Tibial artery (tissue), 4 donors: ENCODE measurements at regions not wholly inside any gene's neighbourhood (a gene's known extent, or its start where the extent isn't known, plus 50 kb on each side); places are given as distances from the start of the nearest gene placed in this dataset.

ENCODE experiments used
- DNase-seq, 2 donors: peaks; one replicate each; pipeline ENCODE4 v3.0.0-alpha.2; 2019
- H3K27ac ChIP-seq, 2 donors: fragments of 200-600 bp; sonication (generic) in 1 of 2; 1 replicate in 1 of 2; 2 replicates in 1 of 2; pipeline ENCODE4 v1.5.1; 2018 to 2019; ENCODE audit warnings: mild to moderate bottlenecking in 1 of 2
- H3K27me3 ChIP-seq, 2 donors: fragments of 200-600 bp; sonication (generic) in 1 of 2; one replicate each; pipeline versions ENCODE4 v1.5.1 to v1.6.0; 2016 to 2019
- H3K36me3 ChIP-seq, 3 donors: fragments of 200-600 bp; sonication (generic) in 2 of 3; one replicate each; pipeline ENCODE4 v1.5.1; 2016 to 2019; ENCODE audit warnings: mild to moderate bottlenecking in 2 of 3
- H3K4me1 ChIP-seq, 4 donors: fragments of 200-600 bp; sonication (generic) in 2 of 4; 1 replicate in 3 of 4; 2 replicates in 1 of 4; pipeline ENCODE4 v1.5.1; 2016 to 2019
- H3K4me3 ChIP-seq, 2 donors: fragments of 200-600 bp; sonication (generic) in 1 of 2; 1 replicate in 1 of 2; 2 replicates in 1 of 2; pipeline ENCODE4 v1.5.1; 2018 to 2019; ENCODE audit warnings: mild to moderate bottlenecking in 2 of 2
- H3K9me3 ChIP-seq, 3 donors: fragments of 200-600 bp; sonication (generic) in 1 of 3; one replicate each; pipeline ENCODE4 v1.5.1; 2016 to 2019
- CTCF ChIP-seq, 2 experiments: fragments of 200-600 bp in 1 of 2; fragments of 450-650 bp in 1 of 2; IDR thresholded peaks; one replicate each; pipeline ENCODE4 v1.5.1; 2017 to 2019; ENCODE audit warnings: antibody characterized with exemption in 2 of 2, mild to moderate bottlenecking in 1 of 2, moderate library complexity in 1 of 2
- intact Hi-C: fragments of 100-400 bp; cut with DNase I; formaldehyde crosslinking; loops from one replicate; pipeline ENCODE4 v1.15.0; 2023; ENCODE audit warnings: low total_unique reads

GRCh38 chr13:58207501-58207900 is 576.0 kb downstream of the PCDH17 start:
- Histone ChIP-seq H3K4me1 (no peaks in the 10 kb centered on the region), H3K36me3 (no peaks in the 10 kb centered on the region), H3K4me3 (no peak overlapping the region), H3K9me3 (no peaks in the 10 kb centered on the region), H3K27me3 (no peaks in the 10 kb centered on the region), H3K27ac (no peak overlapping the region)
- TF ChIP-seq CTCF (IDR thresholded peaks at IDR 0.05) = no peak
- intact Hi-C loops = no loop called here
- no peak for DNase-seq

GRCh38 chr13:58235454-58235853 is 603.9 kb downstream of the PCDH17 start:
- H3K36me3 ChIP-seq = no peaks in the 10 kb centered on the region
- DNase-seq = no peak
- H3K4me3 ChIP-seq = no peak overlapping the region
- TF ChIP-seq CTCF (IDR thresholded peaks at IDR 0.05) = no peak
- intact Hi-C loops = no loop called here
- H3K9me3 ChIP-seq = no peaks in the 10 kb centered on the region
- no peaks in the 10 kb centered on the region for H3K27me3 ChIP-seq
- H3K4me1 ChIP-seq = no peaks in the 10 kb centered on the region
- no peak overlapping the region for H3K27ac ChIP-seq

GRCh38 chr13:58238972-58239773 is 607.6 kb downstream of the PCDH17 start:
- Histone ChIP-seq H3K27me3 (no peaks in the 10 kb centered on the region), H3K9me3 (peaks cover 0 to under 1% (median 0%) of the 10 kb centered on the region in 3 donors), H3K4me1 (no peaks in the 10 kb centered on the region), H3K27ac (no peak overlapping the region), H3K4me3 (no peak overlapping the region), H3K36me3 (no peaks in the 10 kb centered on the region)
- TF ChIP-seq CTCF (IDR thresholded peaks at IDR 0.05) = no peak
- intact Hi-C loops = no loop called here
- DNase-seq = no peak

- intact Hi-C loops = no loop called here
- H3K36me3 ChIP-seq = no peaks in the 10 kb centered on the region
Measured at GRCh38 chr13:58239774-58240268, 608.3 kb downstream of the PCDH17 start.

GRCh38 chr13:58247080-58247479 is 615.5 kb downstream of the PCDH17 start:
- H3K9me3 ChIP-seq = peaks cover 0 to 5% (median 0%) of the 10 kb centered on the region in 3 donors
- intact Hi-C loops = no loop called here
- H3K27me3 ChIP-seq = no peaks in the 10 kb centered on the region
- DNase-seq = no peak
- H3K4me3 ChIP-seq = no peak overlapping the region
- H3K36me3 ChIP-seq = no peaks in the 10 kb centered on the region
- no peak overlapping the region for H3K27ac ChIP-seq
- no peak for TF ChIP-seq CTCF (IDR thresholded peaks at IDR 0.05)
- H3K4me1 ChIP-seq = no peaks in the 10 kb centered on the region

More at GRCh38 chr13:58239774-58240268, 608.3 kb downstream of the PCDH17 start:
- TF ChIP-seq CTCF (IDR thresholded peaks at IDR 0.05) = no peak
- no peak overlapping the region for H3K4me3 ChIP-seq
- H3K4me1 ChIP-seq = no peaks in the 10 kb centered on the region
- no peak for DNase-seq
- H3K27ac ChIP-seq = no peak overlapping the region
- no peaks in the 10 kb centered on the region for H3K27me3 ChIP-seq
- peaks cover 0 to 5% (median 0%) of the 10 kb centered on the region in 3 donors for H3K9me3 ChIP-seq
